ENCODE measurements at regions not wholly inside any gene's neighbourhood (a gene's known extent, or its start where the extent isn't known, plus 50 kb on each side); places are given as distances from the start of the nearest gene placed in this dataset.
A peak's percentile ranks its signal among the peaks of the same experiment; 100 is the strongest.

DNA sequence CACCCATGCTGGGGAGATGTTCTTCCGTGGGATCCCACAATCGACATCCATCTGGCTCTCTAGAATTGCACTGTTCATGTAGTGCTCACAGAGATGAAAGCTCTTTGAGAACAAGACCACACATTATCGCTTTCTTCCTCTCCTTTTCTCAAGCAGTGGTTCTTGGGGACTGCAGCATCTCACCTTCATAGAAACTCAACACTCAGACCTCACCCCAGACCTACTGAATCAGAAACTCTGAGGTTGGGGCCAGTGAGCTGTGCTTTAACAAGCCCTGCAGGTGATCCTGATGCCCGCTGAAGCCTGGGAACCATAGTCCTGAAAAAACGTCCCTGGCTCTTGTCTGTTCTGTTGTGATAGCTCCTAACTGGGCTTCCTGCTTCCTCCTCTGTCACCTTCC, 251.3 kb upstream of the FGGY start:
- peaks cover 5% of the 10 kb centered on the region for H3K9me3 Mint-ChIP-seq (ENCODE audit: low read depth)
- no peak overlapping the region for H3K4me3 Mint-ChIP-seq (ENCODE audit: unreplicated experiment)
- DNase-seq (ENCODE audit: low spot score): no peak
- peaks cover 18% of the 10 kb centered on the region for H3K4me1 Mint-ChIP-seq (ENCODE audit: low read depth)
- no peak overlapping the region for H3K27ac Mint-ChIP-seq (ENCODE audit: unreplicated experiment)
- TF ChIP-seq, protein P1, sequence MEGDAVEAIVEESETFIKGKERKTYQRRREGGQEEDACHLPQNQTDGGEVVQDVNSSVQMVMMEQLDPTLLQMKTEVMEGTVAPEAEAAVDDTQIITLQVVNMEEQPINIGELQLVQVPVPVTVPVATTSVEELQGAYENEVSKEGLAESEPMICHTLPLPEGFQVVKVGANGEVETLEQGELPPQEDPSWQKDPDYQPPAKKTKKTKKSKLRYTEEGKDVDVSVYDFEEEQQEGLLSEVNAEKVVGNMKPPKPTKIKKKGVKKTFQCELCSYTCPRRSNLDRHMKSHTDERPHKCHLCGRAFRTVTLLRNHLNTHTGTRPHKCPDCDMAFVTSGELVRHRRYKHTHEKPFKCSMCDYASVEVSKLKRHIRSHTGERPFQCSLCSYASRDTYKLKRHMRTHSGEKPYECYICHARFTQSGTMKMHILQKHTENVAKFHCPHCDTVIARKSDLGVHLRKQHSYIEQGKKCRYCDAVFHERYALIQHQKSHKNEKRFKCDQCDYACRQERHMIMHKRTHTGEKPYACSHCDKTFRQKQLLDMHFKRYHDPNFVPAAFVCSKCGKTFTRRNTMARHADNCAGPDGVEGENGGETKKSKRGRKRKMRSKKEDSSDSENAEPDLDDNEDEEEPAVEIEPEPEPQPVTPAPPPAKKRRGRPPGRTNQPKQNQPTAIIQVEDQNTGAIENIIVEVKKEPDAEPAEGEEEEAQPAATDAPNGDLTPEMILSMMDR (IDR thresholded peaks at IDR 0.05): no peak
- no peaks in the 10 kb centered on the region for H3K36me3 Mint-ChIP-seq (ENCODE audit: low read depth)
- H3K27me3 Mint-ChIP-seq (ENCODE audit: low read depth): no peaks in the 10 kb centered on the region

DNA sequence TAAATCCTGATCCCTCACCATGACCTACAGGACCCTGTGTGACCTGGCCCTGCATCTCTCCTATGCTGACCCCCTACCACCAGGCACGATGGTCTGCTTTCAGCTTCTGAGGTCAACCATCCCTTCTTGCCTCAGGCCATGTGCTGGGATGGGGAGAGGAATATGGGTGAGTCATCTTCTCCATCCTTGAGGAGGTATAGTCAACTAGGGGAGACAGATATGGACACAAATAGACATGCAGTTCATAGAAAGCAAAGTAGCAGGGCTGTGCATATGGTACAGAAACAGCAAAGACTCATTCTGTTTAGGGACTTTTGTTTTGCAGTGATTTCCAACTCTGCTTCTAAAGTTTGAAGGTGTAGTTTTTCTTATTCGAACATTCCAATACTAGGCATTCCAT, 250.8 kb upstream of the FGGY start:
- Mint-ChIP-seq H3K4me3 (ENCODE audit: unreplicated experiment) (no peak overlapping the region), H3K27me3 (ENCODE audit: low read depth) (no peaks in the 10 kb centered on the region), H3K27ac (ENCODE audit: unreplicated experiment) (no peak overlapping the region), H3K9me3 (ENCODE audit: low read depth) (peaks cover 5% of the 10 kb centered on the region), H3K4me1 (ENCODE audit: low read depth) (peaks cover 18% of the 10 kb centered on the region), H3K36me3 (ENCODE audit: low read depth) (no peaks in the 10 kb centered on the region)
- TF ChIP-seq, protein P1 (IDR thresholded peaks at IDR 0.05): no peak
- DNase-seq (ENCODE audit: low spot score): no peak

DNA sequence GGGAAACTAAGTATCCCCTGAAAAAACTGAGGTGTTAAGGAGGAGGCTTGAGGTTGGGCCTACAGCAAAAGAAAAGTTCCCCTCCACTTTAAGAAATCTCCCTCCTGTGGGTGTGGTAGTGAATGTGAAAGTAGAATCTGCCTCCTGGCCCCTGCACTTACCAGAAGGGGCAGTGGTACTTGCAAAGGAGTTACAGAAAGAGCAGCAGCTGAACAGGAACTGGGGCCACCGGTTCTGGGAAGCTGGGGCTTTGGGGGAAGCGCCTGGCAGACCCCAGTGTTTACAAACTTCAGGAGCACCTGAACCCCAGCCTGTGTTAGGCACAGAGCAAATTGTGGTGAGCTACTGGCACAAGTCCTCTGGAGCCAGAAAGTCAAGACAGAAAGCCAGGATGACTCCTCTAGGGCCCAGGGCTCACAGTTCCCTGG, 250.2 kb upstream of the FGGY start:
- Mint-ChIP-seq H3K36me3 (ENCODE audit: low read depth) (no peaks in the 10 kb centered on the region), H3K4me1 (ENCODE audit: low read depth) (peaks cover 15% of the 10 kb centered on the region)

DNA sequence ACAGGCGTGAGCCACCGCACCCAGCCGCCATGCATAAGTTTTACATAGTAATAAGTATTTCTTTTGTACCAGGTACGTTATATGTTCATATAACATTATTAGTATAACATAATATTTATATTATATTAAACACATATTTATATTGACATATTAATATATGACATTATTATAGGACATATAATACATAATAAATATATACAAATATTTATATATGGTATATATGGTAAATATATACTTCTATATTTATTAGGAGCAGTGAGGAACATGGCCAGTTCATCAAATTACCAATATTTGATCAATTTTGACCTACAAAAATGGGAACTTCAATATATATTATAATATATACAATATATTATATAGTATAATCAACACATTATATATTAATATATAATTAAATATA, 245.9 kb upstream of the FGGY start:
- Mint-ChIP-seq H3K36me3 (ENCODE audit: low read depth) (no peaks in the 10 kb centered on the region), H3K4me1 (ENCODE audit: low read depth) (no peaks in the 10 kb centered on the region), H3K27ac (ENCODE audit: unreplicated experiment) (no peak overlapping the region), H3K4me3 (ENCODE audit: unreplicated experiment) (no peak overlapping the region), H3K9me3 (ENCODE audit: low read depth) (peaks cover 5% of the 10 kb centered on the region), H3K27me3 (ENCODE audit: low read depth) (peaks cover 1% of the 10 kb centered on the region)
- DNase-seq (ENCODE audit: low spot score): no peak
- TF ChIP-seq, protein P1 (IDR thresholded peaks at IDR 0.05): no peak

More for the DNA sequence above, 250.2 kb upstream of the FGGY start:
- no peak for DNase-seq (ENCODE audit: low spot score)
- Mint-ChIP-seq H3K4me3 (ENCODE audit: unreplicated experiment) (no peak overlapping the region), H3K9me3 (ENCODE audit: low read depth) (peaks cover 5% of the 10 kb centered on the region), H3K27me3 (ENCODE audit: low read depth) (no peaks in the 10 kb centered on the region), H3K27ac (ENCODE audit: unreplicated experiment) (no peak overlapping the region)
- TF ChIP-seq, protein P1 (IDR thresholded peaks at IDR 0.05): peak; percentile 23

DNA sequence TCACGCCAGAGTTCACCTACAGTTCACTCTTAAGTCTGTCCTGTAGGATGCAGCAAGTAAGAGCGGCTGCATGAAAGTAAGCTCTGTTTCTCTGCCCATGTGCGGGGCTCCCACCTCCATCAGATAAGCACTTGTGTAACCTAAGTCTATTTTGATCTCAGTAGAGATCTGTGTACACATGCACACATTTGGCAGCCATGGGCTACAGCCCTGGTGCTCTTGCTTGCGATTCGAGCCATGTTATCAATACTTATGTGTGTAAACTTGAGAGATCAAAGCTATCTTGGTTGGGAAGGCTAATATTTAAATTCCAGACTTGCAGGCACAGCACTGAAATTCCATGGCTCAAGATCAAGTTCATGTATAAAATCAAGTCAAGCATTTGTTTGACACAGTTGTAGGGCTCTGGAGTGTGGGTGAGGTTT, 244.7 kb upstream of the FGGY start:
- H3K4me3 Mint-ChIP-seq (ENCODE audit: unreplicated experiment): no peak overlapping the region
- TF ChIP-seq, protein P1 (IDR thresholded peaks at IDR 0.05): no peak
- DNase-seq (ENCODE audit: low spot score): no peak
- no peak overlapping the region for H3K27ac Mint-ChIP-seq (ENCODE audit: unreplicated experiment)
- H3K27me3 Mint-ChIP-seq (ENCODE audit: low read depth): peaks cover 1% of the 10 kb centered on the region
- H3K9me3 Mint-ChIP-seq (ENCODE audit: low read depth): peaks cover 5% of the 10 kb centered on the region
- H3K4me1 Mint-ChIP-seq (ENCODE audit: low read depth): peaks cover 5% of the 10 kb centered on the region
- H3K36me3 Mint-ChIP-seq (ENCODE audit: low read depth): no peaks in the 10 kb centered on the region
